NCI-H1417 treated with DMSO at 0.1 percent for 48 hours (cell line): ENCODE measurements at regions not wholly inside any gene's neighbourhood (a gene's known extent, or its start where the extent isn't known, plus 50 kb on each side); places are given as distances from the start of the nearest gene placed in this dataset.
"Not testable (repeated sequence)": the region's sequence is repeated elsewhere in the genome, so short reads cannot be mapped to it uniquely, and the experiment has no call there.

ENCODE experiments used
- DNase-seq: peaks from one replicate; lab custom pipeline; 2025; lab: John Stamatoyannopoulos, UW

DNA sequence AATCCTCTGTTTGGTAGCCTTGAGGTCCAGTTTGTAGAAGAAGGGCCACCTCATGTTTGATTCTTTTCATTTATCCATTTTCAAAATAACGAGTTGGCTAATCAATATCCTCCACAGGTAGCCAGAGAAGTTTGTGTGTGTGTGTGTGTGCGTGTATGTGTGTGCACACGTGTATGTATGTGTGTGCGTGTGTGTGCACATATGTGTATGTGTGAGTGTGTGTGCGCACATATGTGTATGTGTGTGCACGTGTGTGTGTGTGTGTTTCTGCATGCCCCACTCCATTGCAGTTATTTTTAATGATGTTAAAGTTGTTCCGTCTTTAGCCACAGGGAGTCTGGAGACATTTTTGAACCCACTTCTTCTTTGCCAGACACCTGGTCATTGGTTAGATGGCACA is 112.8 kb upstream of the PRKCQ start:
- no peak for DNase-seq

DNA sequence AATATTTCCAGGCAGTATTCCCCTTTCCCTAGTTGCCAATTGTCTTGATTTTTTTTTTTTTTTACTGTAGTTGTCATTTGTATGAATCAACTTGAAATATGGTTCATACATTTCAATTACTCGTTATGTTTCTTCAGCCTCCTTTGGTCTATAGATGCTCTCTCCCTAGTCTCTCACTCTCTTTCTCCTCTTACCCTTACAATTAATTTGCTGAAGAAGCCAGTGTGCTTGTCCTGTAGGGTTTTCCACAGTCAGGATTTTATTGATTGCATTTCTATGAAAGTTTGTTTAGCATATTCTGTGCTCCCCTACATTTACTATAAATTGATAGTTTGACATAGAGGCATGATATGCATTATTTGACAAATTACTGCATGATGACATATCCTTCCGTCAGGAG is 112.0 kb upstream of the PRKCQ start:
- DNase-seq, result no peak

DNA sequence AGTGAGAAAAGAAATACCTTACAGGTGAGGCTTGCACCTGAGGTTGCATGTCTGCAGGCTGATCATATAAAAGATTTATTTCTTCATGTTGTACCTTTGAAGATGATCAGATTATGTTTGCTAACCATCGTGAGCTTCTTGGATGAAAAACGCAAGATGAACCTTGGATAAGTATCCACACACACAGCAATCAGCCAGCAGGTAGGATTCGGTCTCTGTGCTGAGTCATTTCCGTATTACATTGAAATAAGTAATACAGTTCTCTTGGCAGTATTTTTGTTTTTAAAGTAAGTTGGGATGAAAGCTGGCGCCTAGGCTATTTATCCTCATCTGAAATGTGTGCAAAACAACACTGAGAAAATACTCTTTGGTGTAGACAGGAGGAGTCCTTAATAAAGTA is 109.0 kb upstream of the PRKCQ start:
- no peak for DNase-seq

DNA sequence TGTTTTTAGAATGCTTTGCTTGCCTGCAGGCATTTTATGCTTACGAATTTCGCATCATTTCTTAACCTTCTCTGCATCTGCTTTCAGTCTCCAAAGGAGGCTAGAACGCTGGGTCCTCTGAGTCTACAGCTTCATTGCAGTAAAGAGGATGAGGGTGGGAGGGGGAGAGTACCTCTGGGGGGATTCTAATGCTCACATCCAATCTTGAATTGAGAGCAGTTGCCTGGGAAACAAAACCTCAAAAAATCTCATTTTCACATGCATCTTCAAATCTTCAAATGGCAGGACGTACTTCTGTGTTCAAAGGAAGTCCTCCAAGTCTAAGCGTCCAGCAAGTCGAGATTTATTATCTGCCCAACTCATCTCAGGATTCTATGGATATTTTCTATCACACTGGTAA is 100.7 kb upstream of the PRKCQ start:
- DNase-seq, result no peak

DNA sequence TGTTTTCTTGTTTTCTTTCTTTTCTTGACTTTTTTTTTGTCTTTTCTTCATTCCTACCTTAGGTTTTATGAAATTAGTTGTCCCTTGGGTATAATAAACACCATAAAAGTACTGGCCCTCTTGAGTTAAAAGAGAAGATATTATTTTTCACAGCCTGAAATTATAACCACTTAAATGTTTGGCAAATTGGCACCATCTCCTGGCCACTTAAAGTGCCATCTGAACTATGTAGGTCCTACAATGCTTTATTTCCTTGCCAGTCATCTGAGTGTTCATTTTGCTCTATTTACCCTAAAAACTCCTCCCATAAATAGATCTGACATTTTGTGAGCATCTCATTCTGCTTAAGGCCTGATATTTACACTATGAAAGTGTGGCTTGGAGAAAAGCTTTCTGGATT is 98.9 kb upstream of the PRKCQ start:
- no peak for DNase-seq

DNA sequence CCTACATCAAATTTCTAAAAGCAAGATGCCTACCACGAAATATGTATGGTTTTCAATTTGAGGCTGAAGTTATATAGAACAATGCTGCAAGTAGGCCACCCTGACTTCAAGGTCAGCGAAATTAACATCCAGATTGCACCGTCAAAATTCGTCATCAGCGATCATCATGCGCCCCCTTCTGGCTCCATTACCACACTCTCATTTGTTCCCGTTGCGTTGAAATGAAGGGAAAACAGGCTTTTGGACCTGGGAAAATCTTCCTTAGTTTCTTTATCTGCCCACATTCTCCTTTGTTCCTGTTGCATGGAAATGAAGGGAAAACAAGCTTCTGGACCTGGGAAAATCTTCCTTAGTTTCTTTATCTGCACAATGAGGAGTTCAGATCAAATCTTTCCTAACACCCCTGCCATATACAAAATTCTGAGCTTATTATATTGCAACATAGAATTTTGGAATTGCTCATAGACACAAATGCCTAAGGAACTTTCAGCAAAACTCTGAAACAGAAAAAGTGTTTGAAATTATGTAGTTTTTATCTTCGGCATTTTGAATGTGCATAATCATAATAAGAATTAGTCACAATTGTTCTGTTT is 98.2 kb upstream of the PRKCQ start:
- no peak for DNase-seq

DNA sequence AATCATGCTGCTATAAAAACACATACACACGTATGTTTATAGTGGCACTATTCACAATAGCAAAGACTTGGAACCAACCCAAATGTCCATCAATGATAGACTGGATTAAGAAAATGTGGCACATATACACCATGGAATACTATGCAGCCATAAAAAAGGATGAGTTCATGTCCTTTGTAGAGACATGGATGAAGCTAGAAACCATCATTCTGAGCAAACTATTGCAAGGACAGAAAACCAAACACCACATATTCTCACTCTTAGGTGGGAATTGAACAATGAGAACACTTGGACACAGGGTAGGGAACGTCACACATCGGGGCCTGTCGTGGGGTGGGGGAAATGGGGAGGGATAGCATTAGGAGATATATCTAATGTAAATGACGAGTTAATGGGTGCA is 97.1 kb upstream of the PRKCQ start:
- not testable (repeated sequence) for DNase-seq

DNA sequence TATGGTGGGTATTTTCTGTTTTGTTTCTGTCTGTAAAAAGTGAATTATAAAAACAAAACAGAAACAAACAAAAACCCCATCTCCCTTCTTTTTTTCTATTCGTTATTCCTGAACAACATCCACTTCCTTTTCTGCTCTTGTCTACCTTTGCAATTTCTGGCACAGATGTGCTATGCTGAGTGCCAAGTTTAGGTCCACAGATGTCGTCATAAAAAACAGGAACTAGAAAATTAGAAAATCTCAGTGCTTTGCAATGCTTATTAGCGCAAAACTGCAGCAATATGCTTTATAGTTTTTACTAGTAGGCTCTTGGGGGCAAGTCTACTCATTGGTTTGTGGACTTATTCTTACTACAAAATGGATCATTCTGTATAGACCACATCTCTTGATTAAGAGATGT is 94.2 kb upstream of the PRKCQ start:
- no peak for DNase-seq

DNA sequence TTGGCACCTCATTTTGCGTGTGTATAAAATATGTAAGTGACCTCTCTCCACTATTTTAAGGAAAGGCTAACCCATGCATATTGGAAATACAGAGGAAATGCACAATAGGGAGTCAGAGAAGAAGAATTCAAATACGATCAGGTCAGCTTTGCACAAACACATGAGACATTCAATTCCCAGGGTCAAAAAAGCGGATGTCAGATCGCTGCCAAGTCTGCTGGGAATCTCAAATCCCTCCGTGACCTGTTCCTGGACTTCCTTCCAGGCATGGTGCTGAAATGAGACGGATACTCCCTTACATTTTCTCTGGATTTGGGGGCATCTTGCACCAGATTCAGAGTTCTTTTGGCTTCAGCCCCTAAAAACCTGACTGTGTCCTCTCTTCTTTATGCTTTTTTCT is 91.9 kb upstream of the PRKCQ start:
- DNase-seq, result no peak

DNA sequence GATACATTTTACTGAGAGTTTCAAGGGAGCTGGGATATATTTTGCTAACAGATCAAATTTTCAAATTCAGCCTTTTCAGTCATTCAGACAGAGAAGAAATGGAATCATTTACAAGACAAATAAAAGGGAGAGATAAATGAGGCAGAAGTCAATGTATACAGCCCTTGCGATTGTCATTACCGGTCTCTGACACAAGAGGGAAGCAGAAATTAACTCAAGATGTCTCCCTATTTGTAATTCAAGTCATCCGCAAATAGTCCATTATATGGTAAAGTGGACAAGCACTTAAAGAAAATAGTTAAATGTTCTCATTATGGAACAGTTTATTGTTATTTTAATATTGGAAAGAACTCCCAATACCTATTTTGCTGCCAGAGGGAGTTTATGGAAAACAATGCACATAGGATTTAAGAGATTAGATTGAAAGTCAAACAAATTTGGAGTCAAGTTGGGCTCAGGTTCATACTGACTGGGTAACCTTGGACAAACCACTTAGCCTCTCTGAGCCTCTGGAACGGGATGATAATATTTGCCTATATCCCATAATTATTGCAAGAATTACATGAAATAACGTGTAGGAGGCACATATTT is 89.3 kb upstream of the PRKCQ start:
- DNase-seq, result peak; percentile 25

DNA sequence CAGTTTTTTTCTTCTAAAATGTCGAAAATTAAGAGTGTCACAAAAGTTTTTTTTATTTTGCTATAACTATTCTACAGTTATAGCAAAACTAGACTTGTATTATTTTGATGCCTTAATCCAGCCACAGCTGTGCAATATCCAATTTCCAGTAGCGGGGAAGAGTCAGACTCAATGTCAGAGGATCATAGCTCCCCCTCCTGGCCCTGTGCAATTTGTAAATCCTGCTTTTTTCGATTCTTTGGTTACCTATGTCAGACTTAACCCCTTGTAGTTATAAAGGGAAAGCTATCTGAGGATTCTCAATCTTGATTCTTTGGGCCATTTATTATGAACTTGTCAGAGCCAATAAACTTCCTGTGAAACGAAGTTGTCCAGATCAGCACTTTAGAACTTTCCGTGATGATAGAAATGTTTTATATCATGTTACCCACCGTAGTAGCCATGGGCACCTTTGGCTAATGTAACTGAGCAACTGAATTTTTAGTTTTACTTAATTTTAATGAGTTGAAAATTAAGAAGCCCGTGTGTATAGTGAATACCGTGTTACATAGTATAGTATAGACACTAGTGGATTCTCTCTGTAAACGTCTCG is 87.7 kb upstream of the PRKCQ start:
- DNase-seq, result no peak

DNA sequence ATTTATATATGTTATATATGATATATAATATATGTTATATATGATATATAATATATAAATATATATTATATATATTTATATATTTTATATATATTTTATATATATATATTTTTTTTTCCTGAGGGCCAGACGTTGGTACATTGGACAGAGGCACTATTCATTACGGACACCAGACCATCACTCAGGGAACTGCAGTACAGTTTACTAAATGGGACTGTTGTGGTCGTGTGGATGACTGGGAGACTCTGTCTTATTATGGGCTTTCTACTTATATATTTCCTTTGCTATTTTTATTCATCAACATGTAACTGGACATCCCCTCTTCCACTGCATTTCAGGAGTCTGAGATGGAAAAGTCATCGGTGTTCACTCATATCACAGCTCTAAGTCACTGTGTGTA is 87.1 kb upstream of the PRKCQ start:
- no peak for DNase-seq

DNA sequence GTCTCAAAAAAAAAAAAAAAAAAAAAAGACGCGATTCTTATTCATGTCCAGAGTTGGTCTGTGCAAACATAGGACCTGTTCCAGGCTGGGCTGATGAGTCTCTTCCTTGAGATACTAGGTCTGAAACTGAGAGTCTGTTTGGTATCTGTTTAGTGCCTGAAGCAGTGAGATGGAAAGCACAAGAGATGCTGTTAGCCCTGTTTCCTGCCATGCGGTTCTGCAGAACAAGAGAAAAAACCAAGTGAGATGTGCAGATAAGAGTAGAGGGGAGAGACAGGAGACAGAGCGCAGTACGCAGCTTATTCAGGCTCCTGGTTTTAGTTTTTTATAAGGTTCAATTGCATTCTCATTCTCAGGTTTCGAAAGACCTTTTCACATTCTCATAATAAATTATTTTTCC is 85.8 kb upstream of the PRKCQ start:
- no peak for DNase-seq

DNA sequence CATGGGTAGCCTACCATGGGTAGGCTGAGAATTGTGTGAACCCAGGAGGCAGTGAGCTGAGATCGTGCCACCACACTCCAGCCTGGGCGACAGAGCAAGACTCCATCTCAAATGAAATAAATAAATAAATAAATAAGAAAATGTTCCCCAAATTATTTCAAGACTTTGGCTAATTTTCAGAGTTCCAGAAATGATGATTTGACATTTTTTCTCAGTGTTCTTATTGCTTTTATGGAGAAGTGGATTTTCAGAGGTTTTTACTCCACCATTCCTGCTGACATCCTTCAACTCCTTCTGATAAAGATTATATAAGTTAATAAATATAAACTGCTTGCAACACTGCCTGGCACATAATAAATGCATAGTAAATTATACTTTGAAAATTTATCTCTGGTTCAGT is 80.4 kb upstream of the PRKCQ start:
- no peak for DNase-seq

DNA sequence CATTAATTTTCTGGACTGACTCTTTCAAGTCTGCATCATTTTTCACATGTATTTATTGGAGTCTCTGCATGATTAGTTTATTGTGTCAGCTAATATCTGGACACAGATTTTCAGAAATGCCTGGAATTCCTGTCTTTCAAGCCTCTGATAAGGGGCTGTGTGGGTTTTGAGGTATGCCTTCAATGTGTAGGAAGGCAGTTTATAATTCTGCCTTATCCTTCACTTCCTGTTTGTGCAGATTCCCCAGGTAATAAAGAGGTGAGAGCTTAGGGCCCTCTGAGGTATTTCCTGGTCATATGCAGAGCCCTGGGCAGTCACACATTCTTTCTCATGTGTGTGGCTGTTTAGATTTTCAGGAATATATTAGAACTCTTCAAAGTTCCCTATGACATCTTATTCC is 79.4 kb upstream of the PRKCQ start:
- no peak for DNase-seq

DNA sequence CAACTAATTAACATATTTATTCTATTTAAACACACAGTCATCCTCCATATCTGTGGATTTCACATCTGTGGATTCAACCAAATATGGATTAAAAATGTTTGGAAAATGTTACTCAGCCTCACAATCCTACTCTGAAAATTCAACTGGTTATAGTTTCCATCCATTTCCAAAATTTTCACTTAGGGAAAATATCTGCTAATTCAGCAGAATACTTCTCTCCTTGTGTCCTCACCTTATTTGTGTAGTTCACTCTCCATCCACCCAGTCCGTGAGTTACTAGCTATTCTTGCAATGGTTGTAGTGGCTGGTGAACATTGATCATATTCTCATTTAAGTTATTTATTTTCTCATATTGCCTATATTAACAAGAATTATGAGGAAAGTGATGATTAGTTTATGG is 77.6 kb upstream of the PRKCQ start:
- no peak for DNase-seq

DNA sequence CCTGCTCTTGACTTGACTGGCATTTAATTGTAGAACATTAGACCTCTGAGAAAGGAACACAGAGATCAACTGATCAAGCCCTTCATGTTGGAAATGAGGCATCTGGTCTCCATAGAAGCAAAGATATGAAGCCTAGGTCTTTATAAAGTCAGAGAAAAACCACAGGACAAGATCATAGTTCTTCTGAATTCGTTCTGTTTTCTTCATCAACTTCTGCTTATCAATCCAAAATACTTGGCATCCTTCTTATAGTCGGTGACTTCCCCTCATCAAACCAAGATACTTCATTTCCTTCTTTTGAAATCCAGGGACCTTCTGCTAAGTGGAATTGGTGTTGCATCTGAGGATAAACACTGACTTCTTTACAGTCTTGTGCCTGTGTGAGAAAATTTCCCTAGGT is 77.1 kb upstream of the PRKCQ start:
- DNase-seq, result no peak

DNA sequence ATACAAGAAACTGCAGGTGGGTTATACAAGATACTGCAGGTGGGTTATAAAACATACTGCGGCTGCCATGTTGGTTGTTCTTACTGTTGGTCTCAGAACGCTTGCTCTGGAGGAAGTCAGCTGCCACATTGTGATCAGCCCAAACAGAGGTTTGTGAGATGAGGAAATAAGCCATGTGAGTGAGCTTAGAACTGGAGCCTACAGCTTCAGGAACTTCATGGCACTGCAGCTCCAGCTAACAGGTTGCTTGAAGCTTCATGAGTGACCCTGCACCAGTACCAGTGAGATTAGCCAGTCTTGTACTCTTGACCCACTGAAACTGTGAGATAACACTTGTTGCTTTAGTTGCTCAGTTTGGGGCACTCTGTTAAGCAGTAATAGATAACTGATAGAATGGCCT is 74.5 kb upstream of the PRKCQ start:
- no peak for DNase-seq

DNA sequence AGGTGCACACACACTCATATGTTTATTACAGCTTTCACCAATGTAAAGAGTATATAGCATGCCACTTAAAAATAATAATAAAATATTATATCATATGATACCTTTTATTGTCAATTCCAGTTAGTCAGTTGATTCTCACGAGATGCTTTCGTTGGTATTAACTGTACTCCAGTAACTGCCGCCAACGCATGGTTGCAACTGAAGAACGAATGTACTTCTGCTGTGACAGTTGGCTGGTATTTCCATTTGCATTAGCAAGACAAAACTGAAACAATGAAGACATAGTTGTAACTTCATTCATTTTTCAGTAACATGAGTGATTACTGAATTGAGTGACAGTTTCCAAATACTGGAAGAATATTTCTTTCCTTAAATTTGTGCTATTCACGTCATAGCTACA is 70.5 kb upstream of the PRKCQ start:
- no peak for DNase-seq

DNA sequence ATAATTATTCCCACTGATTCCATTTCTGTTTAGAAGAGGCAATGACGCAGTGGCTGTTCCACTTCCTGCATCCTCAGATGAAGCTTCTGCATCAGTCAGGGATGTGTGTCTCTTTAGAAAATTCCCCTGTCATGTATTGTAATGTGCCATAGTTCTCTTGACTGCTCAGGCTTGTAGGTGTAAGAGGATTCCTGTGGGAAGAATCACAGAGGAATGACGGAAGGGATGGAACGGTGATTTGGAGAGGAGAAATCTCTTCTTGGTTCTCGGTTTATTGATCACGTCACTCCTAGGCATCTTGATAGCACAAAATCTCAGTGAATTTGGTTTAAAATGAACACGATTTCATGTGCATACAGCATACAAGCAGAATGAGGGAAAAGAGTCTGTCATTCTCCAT is 69.8 kb upstream of the PRKCQ start:
- no peak for DNase-seq

DNA sequence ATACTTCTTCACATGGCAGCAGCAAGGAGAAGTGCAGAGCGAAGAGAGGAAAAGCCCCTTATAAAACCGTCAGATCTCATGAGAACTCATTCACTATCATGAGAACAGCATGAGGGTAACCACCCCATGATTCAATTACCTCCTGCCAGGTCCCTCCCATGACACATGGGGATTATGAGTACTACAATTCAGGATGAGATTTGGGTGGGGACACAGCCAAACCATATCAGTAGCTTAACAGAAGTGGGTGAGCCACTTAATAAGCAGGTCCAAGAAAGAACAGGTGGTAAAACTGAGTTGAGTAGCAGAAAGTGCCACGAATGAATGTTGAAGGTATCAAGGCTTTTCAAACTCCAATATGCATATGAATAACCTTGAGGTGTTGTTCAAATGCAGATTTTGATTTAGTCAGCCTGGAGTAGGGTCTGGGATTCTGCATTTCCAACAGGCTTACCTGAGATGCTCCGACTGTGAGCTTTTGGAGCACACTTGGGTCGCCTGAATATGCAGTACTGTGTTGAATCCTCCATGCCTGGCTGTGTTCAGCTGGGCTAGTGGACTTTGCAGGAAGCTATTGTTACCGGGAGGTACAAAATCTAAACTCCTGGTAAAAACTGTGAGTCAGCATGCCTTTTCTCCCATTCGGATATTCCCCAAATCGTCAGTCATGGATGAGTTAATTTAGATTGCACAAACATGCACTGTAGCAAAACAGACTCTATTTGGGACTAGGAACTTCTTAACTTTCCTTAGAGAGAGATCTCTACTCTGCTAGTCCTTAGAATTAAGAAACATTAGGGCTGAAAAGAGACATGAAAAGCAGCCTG is 69.0 kb upstream of the PRKCQ start:
- DNase-seq, result no peak

DNA sequence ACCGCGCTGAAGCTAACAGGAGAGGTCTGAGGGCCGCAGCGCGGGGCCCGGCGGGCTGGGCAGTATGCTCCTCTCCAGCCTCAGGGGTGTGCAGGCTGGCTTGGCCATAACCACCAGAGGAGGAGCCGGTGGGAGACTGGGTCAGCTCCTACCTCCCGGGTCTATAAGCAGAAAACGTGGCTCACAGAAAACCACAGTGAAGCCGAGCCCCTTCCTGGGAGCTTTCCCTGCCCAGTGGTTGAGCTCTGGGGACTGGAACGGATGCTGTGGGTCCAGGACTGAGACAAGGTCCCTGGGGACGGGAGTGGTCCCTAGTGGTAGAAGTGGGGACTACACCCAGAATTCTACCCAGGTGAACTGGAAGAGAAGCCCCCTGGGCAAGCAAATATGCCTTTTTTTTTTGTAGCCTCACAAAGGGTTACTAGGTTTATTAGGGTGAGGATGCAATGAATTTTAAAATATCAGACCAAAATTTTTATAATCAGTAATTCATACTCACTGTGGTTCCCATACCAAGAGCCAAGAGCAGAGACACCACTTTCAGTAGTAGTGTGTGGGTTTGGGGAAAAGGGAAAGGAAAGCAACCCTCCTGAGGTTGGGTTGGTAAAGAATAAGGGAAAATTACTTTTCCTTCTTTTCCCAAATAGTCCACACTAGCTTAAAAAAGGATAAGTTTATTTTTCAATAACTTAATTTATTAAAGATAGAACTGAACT is 67.9 kb upstream of the PRKCQ start:
- DNase-seq, result no peak

DNA sequence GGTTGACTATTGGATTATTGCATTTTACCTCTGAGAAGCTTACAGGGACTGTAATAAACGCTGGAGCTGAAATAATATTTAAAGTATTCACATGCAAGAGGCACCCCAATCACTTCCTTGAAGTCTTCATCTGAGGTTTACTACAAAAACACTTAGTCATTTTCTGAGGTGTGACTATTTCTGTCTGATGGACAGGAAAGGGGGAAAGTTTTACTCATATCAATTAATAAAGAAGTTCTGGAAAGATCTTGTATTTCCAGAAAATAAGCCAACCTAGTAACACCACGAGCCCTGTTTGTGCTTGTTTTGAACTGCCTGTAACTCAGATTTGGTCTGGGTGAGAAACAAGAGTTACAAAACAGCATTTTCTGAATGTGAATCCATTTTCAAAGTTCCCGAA is 63.9 kb upstream of the PRKCQ start:
- no peak for DNase-seq
